ENCODE measurements at regions not wholly inside any gene's neighbourhood (a gene's known extent, or its start where the extent isn't known, plus 50 kb on each side); places are given as distances from the start of the nearest gene placed in this dataset.

DNA sequence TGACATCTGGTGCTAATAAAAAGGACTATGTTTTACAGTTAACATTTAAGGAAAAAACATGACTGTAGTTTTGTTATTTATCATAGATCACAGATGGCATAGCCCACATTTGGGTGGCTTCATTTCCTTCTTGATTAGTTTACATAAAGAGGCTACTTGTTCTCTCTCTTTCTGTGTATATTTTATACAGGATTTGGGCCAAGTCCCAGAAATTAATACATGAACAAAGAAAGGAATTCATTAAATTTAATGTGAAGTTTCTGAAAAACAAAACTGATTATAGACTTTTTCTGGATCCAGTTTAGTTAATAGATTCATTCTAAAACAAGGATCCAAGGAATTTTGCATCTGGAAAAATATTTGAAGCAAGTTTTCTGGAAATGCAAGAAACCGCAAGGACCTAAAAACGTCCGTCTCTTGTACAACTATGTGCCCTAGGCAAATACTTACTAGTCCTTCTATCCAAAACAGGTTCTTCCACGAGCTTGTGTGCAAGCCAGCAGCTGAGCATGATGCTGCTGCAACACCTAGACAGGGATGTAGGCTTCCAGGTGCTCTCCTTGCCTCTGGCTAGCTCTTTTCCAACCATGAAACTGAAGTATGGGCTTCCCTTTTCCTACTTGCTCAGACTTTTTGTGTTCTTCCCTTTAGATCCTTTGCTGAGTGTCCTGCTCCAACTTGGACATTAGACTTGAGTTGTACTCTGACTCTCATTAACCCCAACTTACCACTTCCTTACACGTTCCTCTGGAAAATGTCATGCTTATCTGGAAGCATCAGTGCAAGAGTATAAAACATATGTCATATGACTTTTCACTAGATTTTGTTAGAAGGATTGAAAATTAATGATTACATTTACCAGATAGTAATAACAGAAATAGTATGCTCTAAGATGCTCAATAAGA is 161.5 kb upstream of the STARD13 start:
- no peaks in the 10 kb centered on the region for H4K20me1 ChIP-seq (ENCODE audit: control insufficient read depth, insufficient read depth, insufficient read length)
- H3K14ac ChIP-seq (ENCODE audit: insufficient read depth, low read length): no peak overlapping the region
- H4K8ac ChIP-seq (replicated peaks; ENCODE audit: insufficient read length, low read depth, low read length): no peak overlapping the region
- H3K79me1 ChIP-seq (ENCODE audit: insufficient read depth, low read depth, low read length, poor library complexity, severe bottlenecking): no peaks in the 10 kb centered on the region
- no peaks in the 10 kb centered on the region for H3K9me3 ChIP-seq (ENCODE audit: control insufficient read depth, low read depth, low read length)
- no peak overlapping the region for H3K18ac ChIP-seq (ENCODE audit: insufficient read length, low read depth, low read length)
- Mint-ChIP-seq H3K9me3 (no peaks in the 10 kb centered on the region; a peak in 1 of 5 replicates), H3K4me1 (no peaks in the 10 kb centered on the region), H3K27ac (0 out of 7 replicates have a peak overlapping the region, but pooled peaks of 1 of the 3 experiments have one; percentile 3), H3K4me3 (no peak overlapping the region), H3K27me3 (ENCODE audit: low read depth) (no peaks in the 10 kb centered on the region), H3K36me3 (ENCODE audit: insufficient read depth in 1 of 3, low read depth in 3 of 3) (no peaks in the 10 kb centered on the region)
- no peak overlapping the region for H2AFZ ChIP-seq (ENCODE audit: low read length)
- no peak overlapping the region for H2BK20ac ChIP-seq (ENCODE audit: low read depth, low read length, poor library complexity, severe bottlenecking)
- no peaks in the 10 kb centered on the region for H3K23me2 ChIP-seq (ENCODE audit: insufficient read length, low read depth, low read length, poor library complexity, severe bottlenecking)
- H3K56ac ChIP-seq (ENCODE audit: insufficient read length, low read depth, low read length): no peak overlapping the region
- H3K23ac ChIP-seq (ENCODE audit: insufficient read length, low read depth, low read length): no peak overlapping the region
- no peak for DNase-seq
- TF ChIP-seq, protein P1, sequence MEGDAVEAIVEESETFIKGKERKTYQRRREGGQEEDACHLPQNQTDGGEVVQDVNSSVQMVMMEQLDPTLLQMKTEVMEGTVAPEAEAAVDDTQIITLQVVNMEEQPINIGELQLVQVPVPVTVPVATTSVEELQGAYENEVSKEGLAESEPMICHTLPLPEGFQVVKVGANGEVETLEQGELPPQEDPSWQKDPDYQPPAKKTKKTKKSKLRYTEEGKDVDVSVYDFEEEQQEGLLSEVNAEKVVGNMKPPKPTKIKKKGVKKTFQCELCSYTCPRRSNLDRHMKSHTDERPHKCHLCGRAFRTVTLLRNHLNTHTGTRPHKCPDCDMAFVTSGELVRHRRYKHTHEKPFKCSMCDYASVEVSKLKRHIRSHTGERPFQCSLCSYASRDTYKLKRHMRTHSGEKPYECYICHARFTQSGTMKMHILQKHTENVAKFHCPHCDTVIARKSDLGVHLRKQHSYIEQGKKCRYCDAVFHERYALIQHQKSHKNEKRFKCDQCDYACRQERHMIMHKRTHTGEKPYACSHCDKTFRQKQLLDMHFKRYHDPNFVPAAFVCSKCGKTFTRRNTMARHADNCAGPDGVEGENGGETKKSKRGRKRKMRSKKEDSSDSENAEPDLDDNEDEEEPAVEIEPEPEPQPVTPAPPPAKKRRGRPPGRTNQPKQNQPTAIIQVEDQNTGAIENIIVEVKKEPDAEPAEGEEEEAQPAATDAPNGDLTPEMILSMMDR (conservative IDR thresholded peaks at IDR 0.05): no peak
- H2BK12ac ChIP-seq (ENCODE audit: insufficient read length, low read depth, low read length): peak overlapping the region; percentile 62
- no peak overlapping the region for H4K5ac ChIP-seq (ENCODE audit: insufficient read length, low read depth, low read length)
- H3K79me2 ChIP-seq (ENCODE audit: insufficient read depth, low read length): no peaks in the 10 kb centered on the region
- H3K27ac ChIP-seq (ENCODE audit: insufficient read length, low read depth, low read length): no peak overlapping the region
- no peak overlapping the region for H2AK5ac ChIP-seq (ENCODE audit: insufficient read length, low read length)
- no peak overlapping the region for H3K4ac ChIP-seq (ENCODE audit: low read depth, low read length)
- no peak overlapping the region for H2BK120ac ChIP-seq (ENCODE audit: low read depth, low read length, poor library complexity, severe bottlenecking)
- no peak overlapping the region for H3K9ac ChIP-seq (ENCODE audit: extremely low read depth, insufficient read length, low read length)
- H3K27me3 ChIP-seq (ENCODE audit: insufficient read depth, low read length): no peaks in the 10 kb centered on the region
- H4K91ac ChIP-seq (ENCODE audit: insufficient read length, low read depth, low read length): no peak overlapping the region
- no peak overlapping the region for H2BK5ac ChIP-seq (ENCODE audit: insufficient read length, low read length)
- H3K4me2 ChIP-seq (ENCODE audit: insufficient read depth, insufficient read length, low read length): no peak overlapping the region
- 0 out of 2 replicates have a peak overlapping the region, but pooled peaks have one; percentile 80 for H2BK15ac ChIP-seq (ENCODE audit: low read depth, low read length)
- no peaks in the 10 kb centered on the region for H3K4me1 ChIP-seq (ENCODE audit: insufficient read depth, low read length)
- H3T11ph ChIP-seq (ENCODE audit: low read length): no peak overlapping the region
- WGBS (ENCODE audit: extremely low coverage, insufficient read length, low lambda C conversion rate): no CpG with 5 or more reads among the region's 5 CpGs
